GM19468 (cell line): ENCODE measurements at regions not wholly inside any gene's neighbourhood (a gene's known extent, or its start where the extent isn't known, plus 50 kb on each side); places are given as distances from the start of the nearest gene placed in this dataset.
"Not testable (repeated sequence)": the region's sequence is repeated elsewhere in the genome, so short reads cannot be mapped to it uniquely, and the experiment has no call there.

Source experiments
- ATAC-seq: cut with Tn5 transposase; IDR thresholded peaks from one replicate; pipeline ENCODE4 v1.9.1; 2021; ENCODE audit warnings: mild to moderate bottlenecking, moderate library complexity, moderate number of reproducible peaks; ENCODE audit not compliant: unreplicated experiment; ENCODE audit errors: extremely low read depth

DNA sequence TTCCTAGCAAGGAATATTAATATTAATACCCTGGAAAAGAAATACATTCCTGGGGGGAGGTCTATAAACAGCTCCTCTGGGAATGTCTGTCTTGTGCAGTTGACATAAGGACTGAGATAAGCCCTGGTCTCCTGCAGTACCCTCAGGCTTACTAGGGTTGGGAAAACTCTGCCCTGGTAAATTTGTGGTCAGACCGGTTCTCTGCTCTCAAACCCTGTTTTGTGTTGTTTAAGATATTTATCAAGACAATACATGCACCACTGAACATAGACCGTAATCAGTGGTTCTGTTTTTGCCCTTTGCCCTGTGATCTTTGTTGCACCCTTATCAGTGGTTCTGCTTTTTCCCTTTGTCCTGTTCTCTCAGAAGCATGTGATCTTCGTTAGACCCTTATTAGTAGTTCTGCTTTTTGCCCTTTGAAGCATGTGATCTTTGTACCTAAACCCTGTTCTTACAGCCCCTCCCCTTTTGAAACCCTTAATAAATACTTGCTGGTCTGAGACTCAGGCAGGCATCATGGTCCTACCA is 112.3 kb upstream of the CRBN start:
- not testable (repeated sequence) for ATAC-seq

DNA sequence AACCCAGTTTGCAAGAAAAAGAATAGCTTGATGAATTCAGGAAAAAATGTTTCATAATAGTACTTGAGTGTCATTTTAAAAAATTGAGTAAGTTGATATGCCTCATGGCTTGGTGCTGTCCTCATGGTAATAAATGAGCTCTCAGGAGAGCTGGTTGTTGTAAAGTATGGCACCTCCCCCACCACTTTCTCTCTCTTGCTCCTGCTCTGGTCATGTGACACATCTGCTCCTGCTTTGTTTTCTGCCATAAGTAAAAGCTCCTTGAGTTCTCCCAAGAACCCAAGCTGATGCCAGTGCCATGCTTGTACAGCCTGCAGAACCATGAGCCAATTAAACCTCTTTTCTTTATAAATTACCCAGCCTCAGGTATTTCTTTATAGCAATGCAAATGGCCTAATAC is 108.8 kb upstream of the CRBN start:
- ATAC-seq, result no peak

DNA sequence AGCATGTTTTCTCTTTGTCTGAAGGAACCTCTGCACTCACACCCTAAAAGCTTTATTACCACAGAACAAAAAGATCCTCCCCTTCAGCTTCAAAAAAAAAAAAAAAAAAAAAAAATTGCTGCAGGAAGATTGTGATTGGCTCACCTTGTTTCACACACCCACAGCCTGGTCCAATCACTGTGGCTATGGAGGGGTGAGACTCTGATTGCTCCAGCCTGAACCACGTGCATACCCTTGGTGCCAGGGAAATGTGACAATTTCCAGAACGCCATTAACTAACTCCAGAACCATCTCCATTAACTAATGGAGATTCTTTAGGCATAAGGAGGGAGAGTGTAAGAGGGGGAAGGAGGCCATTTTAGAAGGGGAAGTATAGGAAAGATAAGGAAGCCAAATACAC is 106.5 kb upstream of the CRBN start:
- no peak for ATAC-seq

DNA sequence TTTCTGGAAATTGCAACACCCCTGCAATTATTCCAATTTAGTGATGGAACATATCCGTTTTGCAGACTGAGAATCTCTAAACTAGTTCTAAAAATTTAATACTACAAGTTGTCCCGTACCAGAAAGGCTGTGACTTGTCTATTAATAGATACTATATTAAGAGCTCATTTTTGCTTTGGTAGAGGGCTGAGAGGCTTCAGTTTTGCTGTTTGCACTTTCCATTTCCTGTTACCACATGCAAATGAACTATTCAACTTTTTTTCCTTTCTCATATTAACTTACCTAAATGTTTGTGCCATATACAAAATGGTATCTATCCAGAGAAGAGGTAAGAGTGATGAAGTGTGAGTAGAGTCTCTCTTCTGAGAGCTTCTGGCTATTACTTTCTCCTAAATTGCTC is 101.5 kb upstream of the CRBN start:
- no peak for ATAC-seq

DNA sequence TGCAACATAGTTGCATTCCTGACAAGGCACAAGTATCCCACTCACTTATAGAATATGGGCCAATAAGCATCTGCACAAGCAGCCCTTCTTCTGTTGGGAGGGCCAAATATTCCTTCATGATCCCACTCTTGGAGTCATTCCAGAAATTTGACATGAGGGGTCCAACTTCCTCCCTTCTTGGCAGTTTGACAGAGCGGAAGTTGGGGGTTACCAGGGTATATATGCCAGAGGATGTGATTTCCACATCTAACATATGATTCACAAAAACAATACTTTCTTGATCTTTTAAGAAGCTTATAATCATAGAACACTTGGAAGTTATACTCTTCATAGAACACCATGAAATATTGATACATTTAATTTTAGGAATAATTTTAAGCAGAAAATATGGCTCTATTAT is 100.9 kb upstream of the CRBN start:
- no peak for ATAC-seq

DNA sequence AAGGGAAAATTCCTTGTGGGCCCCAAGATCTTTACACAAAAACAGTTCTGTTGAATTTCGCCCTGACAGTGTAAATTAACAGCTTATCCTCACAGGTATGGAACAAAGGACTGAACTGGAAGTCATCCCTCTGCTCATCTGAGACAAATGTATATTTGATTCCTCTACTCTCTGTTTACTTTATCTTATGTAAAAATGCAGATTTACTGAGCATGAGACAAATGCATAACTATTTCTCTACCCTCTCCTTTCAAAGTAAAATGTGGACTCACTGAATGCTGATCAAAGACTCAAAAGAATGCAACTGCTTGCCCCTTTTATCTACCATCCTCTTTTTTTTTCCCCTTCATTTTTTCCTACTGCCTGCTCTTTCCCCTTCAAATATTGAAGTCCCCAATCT is 98.6 kb upstream of the CRBN start:
- ATAC-seq, result no peak

DNA sequence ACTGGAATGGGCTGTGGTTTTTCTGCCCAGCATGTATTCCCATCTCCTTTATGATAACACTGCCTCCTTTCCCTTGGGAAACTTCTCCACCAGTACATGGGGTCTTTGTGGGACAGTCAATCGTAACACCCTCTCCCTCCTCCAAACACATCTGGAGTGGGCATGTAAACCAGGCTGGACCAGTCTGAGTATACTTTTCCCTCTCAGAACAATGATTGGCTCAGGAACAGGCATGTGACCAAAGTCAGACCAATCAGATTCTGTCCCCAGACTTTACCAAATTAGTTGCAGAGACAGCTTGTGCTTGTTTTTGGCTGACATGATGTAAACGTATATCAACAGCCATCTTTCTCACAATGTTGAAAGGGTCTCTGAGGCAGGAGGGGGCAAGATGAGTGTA is 97.1 kb upstream of the CRBN start:
- no peak for ATAC-seq

DNA sequence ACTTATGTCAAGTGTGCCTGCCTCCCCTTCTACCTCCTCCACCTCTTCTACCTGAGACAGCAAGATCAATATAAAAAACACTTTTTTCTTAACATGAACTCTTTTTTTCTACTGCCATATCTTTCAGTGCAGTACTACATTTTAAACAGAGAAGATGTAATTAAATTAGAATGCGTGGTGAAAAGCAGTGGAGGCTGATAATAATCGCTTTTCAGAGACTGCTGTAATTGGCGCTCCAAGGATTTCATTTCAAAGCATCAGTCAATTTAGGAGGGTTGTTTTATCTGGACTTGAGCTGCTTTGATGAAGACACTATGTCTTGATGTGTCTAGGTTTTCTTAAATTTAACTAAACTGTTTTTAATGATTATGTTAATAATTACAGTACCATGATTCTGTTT is 85.3 kb upstream of the CRBN start:
- ATAC-seq, result no peak

DNA sequence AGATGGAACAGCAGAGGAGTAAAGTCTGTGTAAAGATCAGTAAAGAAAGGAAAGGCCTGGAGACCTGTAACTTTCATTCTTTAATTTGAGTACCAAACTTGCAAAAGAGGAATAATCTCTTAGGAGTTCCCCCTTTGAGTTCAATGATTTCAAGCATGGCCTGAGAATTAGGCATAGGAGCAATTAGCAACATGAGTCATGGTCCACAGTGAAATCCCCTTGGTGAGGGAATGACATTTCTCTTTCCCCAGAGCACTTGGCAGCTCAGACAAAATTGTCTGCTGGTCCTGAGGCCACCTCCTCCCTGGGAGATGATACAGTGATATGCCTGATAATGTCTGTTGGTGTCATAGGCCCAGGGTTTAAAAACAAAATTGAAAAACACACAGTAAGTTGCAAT is 81.4 kb upstream of the CRBN start:
- no peak for ATAC-seq

DNA sequence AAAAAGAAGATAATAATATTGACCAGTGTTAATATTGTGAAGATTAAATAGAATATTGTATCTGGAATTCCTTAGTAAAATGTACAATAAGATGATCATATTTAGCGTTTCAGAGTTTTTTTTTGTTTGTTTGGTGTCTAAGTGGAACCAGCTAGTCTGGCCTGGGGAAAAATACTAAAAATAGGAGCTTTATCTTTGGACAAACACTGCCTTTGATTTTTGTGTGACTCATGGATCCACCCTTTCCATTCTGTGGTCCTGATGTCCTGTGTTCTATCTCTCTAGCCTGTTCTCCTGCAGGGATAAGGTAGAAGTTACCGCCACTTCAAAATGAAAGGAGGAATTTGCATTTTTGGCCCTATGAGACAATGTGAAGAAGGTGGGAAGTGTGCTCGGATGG is 79.7 kb upstream of the CRBN start:
- no peak for ATAC-seq

DNA sequence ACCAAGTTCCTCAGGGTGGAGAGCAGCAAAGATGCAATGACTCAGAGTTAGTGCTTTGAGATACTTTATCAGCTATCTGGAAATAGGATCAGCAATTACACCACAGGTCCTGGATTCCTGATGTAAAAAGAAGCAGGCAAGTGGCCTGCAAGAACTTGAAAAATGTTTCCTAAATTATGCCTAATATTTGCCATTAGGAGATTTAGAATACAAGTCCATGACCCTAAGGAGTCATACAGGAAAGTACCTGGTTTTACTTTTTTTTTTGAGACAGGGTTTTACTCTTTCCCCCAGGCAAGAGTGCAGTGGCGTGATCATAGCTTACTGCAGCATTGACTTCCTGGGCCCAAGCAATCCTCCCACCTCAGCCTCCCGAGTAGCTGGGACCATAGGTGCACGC is 78.8 kb upstream of the CRBN start:
- no peak for ATAC-seq

DNA sequence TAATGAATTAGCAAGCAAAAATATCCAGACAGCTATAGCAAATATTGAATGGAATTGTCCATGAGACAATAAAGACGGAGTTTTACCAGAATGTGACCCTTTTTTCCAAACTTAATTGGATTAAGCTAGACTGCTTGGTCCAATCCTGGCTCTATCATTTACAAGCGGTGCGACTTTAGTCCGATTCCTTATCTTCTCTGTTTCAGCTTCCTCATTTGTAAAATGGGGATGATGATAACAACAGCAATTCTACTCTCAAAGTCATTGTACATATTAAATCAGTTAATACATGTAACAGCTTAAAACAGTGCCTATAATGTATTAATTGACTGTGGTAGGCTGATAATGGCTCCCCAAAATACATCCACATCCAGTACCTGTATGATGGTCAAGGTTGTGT is 62.1 kb upstream of the CRBN start:
- ATAC-seq, result no peak

DNA sequence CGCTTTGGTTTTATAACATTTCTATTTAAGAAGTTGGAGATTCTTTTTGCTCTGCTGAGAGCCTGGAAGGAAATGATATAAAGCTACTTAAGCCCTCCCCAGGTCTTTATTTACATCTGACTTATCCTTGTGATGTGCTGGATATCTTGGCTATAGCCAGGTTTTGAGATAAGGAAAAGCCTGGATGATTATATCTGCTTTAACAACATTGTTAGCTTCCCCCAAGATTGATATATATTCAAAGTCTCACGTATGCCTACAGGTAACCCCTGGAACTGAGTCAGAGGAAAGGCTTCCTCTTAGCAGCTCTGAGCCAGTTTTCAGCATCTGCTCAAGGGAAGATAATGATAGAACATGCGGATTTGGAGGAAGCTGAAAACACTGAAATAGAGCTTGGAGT is 61.5 kb upstream of the CRBN start:
- no peak for ATAC-seq

DNA sequence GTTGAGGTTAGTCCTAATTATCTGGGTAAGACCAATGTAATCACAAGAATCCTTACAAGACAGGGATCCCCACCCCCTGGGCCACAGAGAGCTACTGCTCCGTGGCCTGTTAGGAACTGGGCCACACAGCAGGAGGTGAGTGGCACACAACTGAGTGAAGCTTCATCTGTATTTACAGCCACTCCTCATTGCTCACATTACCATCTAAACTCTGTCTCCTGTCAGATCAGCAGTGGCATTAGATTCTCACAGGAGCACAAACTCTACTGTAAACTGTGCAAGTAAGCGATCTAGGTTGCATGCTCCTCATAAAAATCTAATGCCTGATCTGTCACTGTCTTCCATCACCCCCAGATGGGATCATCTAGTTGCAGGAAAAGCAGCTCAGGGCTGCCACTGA is 58.5 kb upstream of the CRBN start:
- ATAC-seq, result no peak

DNA sequence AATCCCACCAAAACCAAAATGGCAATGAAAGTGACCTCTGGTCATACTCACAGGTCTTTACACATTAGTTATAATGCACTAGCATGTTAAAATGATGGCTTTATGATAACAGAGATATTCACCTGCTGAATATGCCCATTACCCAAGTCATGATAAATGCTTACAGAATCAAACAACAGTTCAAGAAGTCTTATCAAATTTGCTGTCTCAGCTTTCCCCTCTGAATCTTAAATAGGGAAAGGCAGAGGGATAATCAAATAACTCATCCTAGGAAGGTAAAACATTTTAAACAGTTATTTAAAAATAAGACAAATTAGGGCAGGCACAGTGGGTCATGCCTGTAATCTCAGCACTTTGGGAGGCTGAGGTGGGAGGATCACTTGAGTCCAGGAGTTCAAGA is 52.8 kb upstream of the CRBN start:
- ATAC-seq, result no peak
